CD4-positive, CD25-positive, alpha-beta regulatory T cell (primary cell): ENCODE measurements at regions not wholly inside any gene's neighbourhood (a gene's known extent, or its start where the extent isn't known, plus 50 kb on each side); places are given as distances from the start of the nearest gene placed in this dataset.

Source experiments
- ATAC-seq, 2 donors: fragments of 150-1000 bp; cut with Tn5 transposase; one replicate each; pipeline ENCODE4 v1.10.0; 2021; ENCODE audit warnings: low read depth in 2 of 2, moderate number of reproducible peaks in 2 of 2, moderate library complexity in 1 of 2
- DNase-seq, 3 donors: peaks; one replicate each; pipeline versions ENCODE4 v3.0.0 to v3.0.0-alpha.2; 2012 to 2022; ENCODE audit warnings: mixed read lengths in 1 of 3
- H3K27ac ChIP-seq: one replicate; pipeline ENCODE4 v1.7.0; 2013; ENCODE audit warnings: mild to moderate bottlenecking, low read length; ENCODE audit not compliant: insufficient read depth, poor library complexity, severe bottlenecking
- H3K27me3 ChIP-seq: one replicate; pipeline ENCODE4 v1.7.0; 2013; ENCODE audit warnings: low read length; ENCODE audit not compliant: control insufficient read depth, insufficient read depth
- H3K36me3 ChIP-seq: one replicate; pipeline ENCODE4 v1.7.0; 2013; ENCODE audit warnings: mild to moderate bottlenecking, low read length, moderate library complexity; ENCODE audit not compliant: control insufficient read depth, insufficient read depth
- H3K4me1 ChIP-seq: 2 replicates; pipeline ENCODE4 v1.7.0; 2013; ENCODE audit warnings: mild to moderate bottlenecking, low read length; ENCODE audit not compliant: insufficient read depth, control insufficient read depth, poor library complexity, severe bottlenecking
- H3K4me3 ChIP-seq: one replicate; pipeline ENCODE4 v1.7.0; 2013; ENCODE audit warnings: low read depth, mild to moderate bottlenecking, low read length, moderate library complexity
- H3K9me3 ChIP-seq, 2 experiments: 1 replicate in 1 of 2; 2 replicates in 1 of 2; pipeline ENCODE4 v1.7.0; 2013; ENCODE audit warnings: low read length in 2 of 2, mild to moderate bottlenecking in 1 of 2, moderate library complexity in 1 of 2; ENCODE audit not compliant: control insufficient read depth in 2 of 2
- H3K27ac Mint-ChIP-seq, 3 donors: one replicate each; pipeline ENCODE4 v1.8.0; 2020 to 2022; ENCODE audit warnings: mild to moderate bottlenecking in 3 of 3, mixed read lengths in 3 of 3, moderate library complexity in 2 of 3
- H3K27me3 Mint-ChIP-seq: one replicate; pipeline ENCODE4 v1.8.0; 2022; ENCODE audit warnings: mild to moderate bottlenecking, mixed read lengths
- H3K36me3 Mint-ChIP-seq: one replicate; pipeline ENCODE4 v1.8.0; 2020; ENCODE audit warnings: mixed read lengths
- H3K4me1 Mint-ChIP-seq, 4 donors: one replicate each; pipeline ENCODE4 v1.8.0; 2020 to 2022; ENCODE audit warnings: mixed read lengths in 4 of 4, mild to moderate bottlenecking in 1 of 4
- H3K4me3 Mint-ChIP-seq, 4 donors: one replicate each; pipeline ENCODE4 v1.8.0; 2020 to 2022; ENCODE audit warnings: mild to moderate bottlenecking in 4 of 4, mixed read lengths in 4 of 4, moderate library complexity in 3 of 4
- H3K9me3 Mint-ChIP-seq, 7 donors: one replicate each; pipeline ENCODE4 v1.8.0; 2020 to 2022; ENCODE audit warnings: mixed read lengths in 7 of 7, mild to moderate bottlenecking in 3 of 7, moderate library complexity in 2 of 7

- no peaks in the 10 kb centered on the region for H3K4me1 Mint-ChIP-seq
- H3K9me3 Mint-ChIP-seq, result peaks cover 0 to 2% (median 0%) of the 10 kb centered on the region in 7 donors
- ATAC-seq (no peak), DNase-seq (no peak)
- no peak overlapping the region for H3K4me3 ChIP-seq
- H3K4me1 ChIP-seq, result no peaks in the 10 kb centered on the region
- no peaks in the 10 kb centered on the region for H3K27me3 ChIP-seq
- peaks cover 17% of the 10 kb centered on the region for H3K27me3 Mint-ChIP-seq
- no peak overlapping the region for H3K4me3 Mint-ChIP-seq
- no peaks in the 10 kb centered on the region for H3K36me3 Mint-ChIP-seq
- no peak overlapping the region for H3K27ac ChIP-seq
- no peak overlapping the region for H3K27ac Mint-ChIP-seq
- H3K9me3 ChIP-seq, result no peaks in the 10 kb centered on the region
- no peaks in the 10 kb centered on the region for H3K36me3 ChIP-seq
Measured at GRCh38 chr1:90798344-90798743, 81.2 kb upstream of the BARHL2 start.

GRCh38 chr1:90795431-90795830 lies 78.3 kb upstream of the BARHL2 start:
- Mint-ChIP-seq H3K27ac (no peak overlapping the region), H3K4me1 (no peaks in the 10 kb centered on the region), H3K36me3 (no peaks in the 10 kb centered on the region), H3K9me3 (no peaks in the 10 kb centered on the region), H3K4me3 (no peak overlapping the region), H3K27me3 (peaks cover 13% of the 10 kb centered on the region)
- H3K27ac ChIP-seq, result no peak overlapping the region
- peaks cover 2% of the 10 kb centered on the region for H3K27me3 ChIP-seq
- no peak overlapping the region for H3K4me3 ChIP-seq
- no peak for DNase-seq
- ATAC-seq, result no peak
- no peaks in the 10 kb centered on the region for H3K36me3 ChIP-seq
- no peaks in the 10 kb centered on the region for H3K4me1 ChIP-seq
- no peaks in the 10 kb centered on the region for H3K9me3 ChIP-seq

- peaks cover 3% of the 10 kb centered on the region for H3K27me3 ChIP-seq
- no peaks in the 10 kb centered on the region for H3K4me1 ChIP-seq
- no peaks in the 10 kb centered on the region for H3K36me3 Mint-ChIP-seq
- peaks cover 0 to 5% (median 0%) of the 10 kb centered on the region in 7 donors for H3K9me3 Mint-ChIP-seq
- DNase-seq, result no peak
- no peak overlapping the region for H3K4me3 Mint-ChIP-seq
- no peak overlapping the region for H3K27ac Mint-ChIP-seq
- no peak overlapping the region for H3K27ac ChIP-seq
- no peak for ATAC-seq
- no peaks in the 10 kb centered on the region for H3K36me3 ChIP-seq
- no peak overlapping the region for H3K4me3 ChIP-seq
- H3K4me1 Mint-ChIP-seq, result no peaks in the 10 kb centered on the region
- H3K9me3 ChIP-seq, result no peaks in the 10 kb centered on the region
- H3K27me3 Mint-ChIP-seq, result no peaks in the 10 kb centered on the region
Measured at GRCh38 chr1:90786709-90787108, 69.6 kb upstream of the BARHL2 start.

GRCh38 chr1:90784186-90784847 lies 67.2 kb upstream of the BARHL2 start:
- no peak overlapping the region for H3K27ac Mint-ChIP-seq
- no peak overlapping the region for H3K4me3 ChIP-seq
- H3K9me3 Mint-ChIP-seq, result peaks cover 0 to 4% (median 0%) of the 10 kb centered on the region in 7 donors
- H3K4me3 Mint-ChIP-seq, result no peak overlapping the region
- DNase-seq, result no peak
- H3K27ac ChIP-seq, result no peak overlapping the region
- H3K36me3 ChIP-seq, result no peaks in the 10 kb centered on the region
- H3K4me1 Mint-ChIP-seq, result no peaks in the 10 kb centered on the region
- H3K27me3 ChIP-seq, result peaks cover 3% of the 10 kb centered on the region
- H3K27me3 Mint-ChIP-seq, result peaks cover 5% of the 10 kb centered on the region
- H3K9me3 ChIP-seq, result no peaks in the 10 kb centered on the region
- no peak for ATAC-seq
- H3K36me3 Mint-ChIP-seq, result no peaks in the 10 kb centered on the region
- H3K4me1 ChIP-seq, result no peaks in the 10 kb centered on the region

- DNase-seq (no peak), ATAC-seq (no peak)
- Mint-ChIP-seq H3K27me3 (peaks cover 5% of the 10 kb centered on the region), H3K9me3 (peaks cover 0 to 4% (median 0%) of the 10 kb centered on the region in 7 donors), H3K4me3 (no peak overlapping the region), H3K36me3 (no peaks in the 10 kb centered on the region), H3K27ac (no peak overlapping the region), H3K4me1 (no peaks in the 10 kb centered on the region)
- Histone ChIP-seq H3K36me3 (no peaks in the 10 kb centered on the region), H3K27me3 (peaks cover 3% of the 10 kb centered on the region), H3K4me1 (no peaks in the 10 kb centered on the region), H3K27ac (no peak overlapping the region), H3K9me3 (no peaks in the 10 kb centered on the region), H3K4me3 (no peak overlapping the region)
Measured at GRCh38 chr1:90783181-90783580, 66.1 kb upstream of the BARHL2 start.

- DNase-seq (no peak), ATAC-seq (no peak)
- Mint-ChIP-seq H3K27me3 (peaks cover 5% of the 10 kb centered on the region), H3K9me3 (peaks cover 0 to 3% (median 0%) of the 10 kb centered on the region in 7 donors), H3K4me3 (no peak overlapping the region), H3K4me1 (no peaks in the 10 kb centered on the region), H3K36me3 (no peaks in the 10 kb centered on the region), H3K27ac (no peak overlapping the region)
- no peaks in the 10 kb centered on the region for H3K36me3 ChIP-seq
- H3K27me3 ChIP-seq, result peaks cover 3% of the 10 kb centered on the region
- no peaks in the 10 kb centered on the region for H3K4me1 ChIP-seq
- no peak overlapping the region for H3K4me3 ChIP-seq
- H3K9me3 ChIP-seq, result no peaks in the 10 kb centered on the region
- H3K27ac ChIP-seq, result no peak overlapping the region
Measured at GRCh38 chr1:90782046-90782445, 64.9 kb upstream of the BARHL2 start.

- Histone ChIP-seq H3K27me3 (peaks cover 5% of the 10 kb centered on the region), H3K4me1 (no peaks in the 10 kb centered on the region), H3K9me3 (no peaks in the 10 kb centered on the region), H3K36me3 (no peaks in the 10 kb centered on the region), H3K27ac (no peak overlapping the region), H3K4me3 (no peak overlapping the region)
- H3K4me1 Mint-ChIP-seq, result no peaks in the 10 kb centered on the region
- H3K27ac Mint-ChIP-seq, result no peak overlapping the region
- H3K4me3 Mint-ChIP-seq, result no peak overlapping the region
- H3K36me3 Mint-ChIP-seq, result no peaks in the 10 kb centered on the region
- peaks cover 0 to 3% (median 0%) of the 10 kb centered on the region in 7 donors for H3K9me3 Mint-ChIP-seq
- DNase-seq (no peak), ATAC-seq (no peak)
- peaks cover 5% of the 10 kb centered on the region for H3K27me3 Mint-ChIP-seq
Measured at GRCh38 chr1:90781534-90781933, 64.4 kb upstream of the BARHL2 start.

GRCh38 chr1:90780981-90781380 lies 63.9 kb upstream of the BARHL2 start:
- peaks cover 0 to 3% (median 0%) of the 10 kb centered on the region in 7 donors for H3K9me3 Mint-ChIP-seq
- Histone ChIP-seq H3K27me3 (peaks cover 5% of the 10 kb centered on the region), H3K36me3 (no peaks in the 10 kb centered on the region), H3K9me3 (no peaks in the 10 kb centered on the region), H3K27ac (no peak overlapping the region), H3K4me3 (no peak overlapping the region), H3K4me1 (no peaks in the 10 kb centered on the region)
- ATAC-seq (no peak), DNase-seq (no peak)
- no peak overlapping the region for H3K4me3 Mint-ChIP-seq
- H3K27ac Mint-ChIP-seq, result no peak overlapping the region
- H3K36me3 Mint-ChIP-seq, result no peaks in the 10 kb centered on the region
- no peaks in the 10 kb centered on the region for H3K4me1 Mint-ChIP-seq
- peaks cover 5% of the 10 kb centered on the region for H3K27me3 Mint-ChIP-seq
